NB4 (cell line): ENCODE measurements at regions not wholly inside any gene's neighbourhood (a gene's known extent, or its start where the extent isn't known, plus 50 kb on each side); places are given as distances from the start of the nearest gene placed in this dataset.

Experiments
- POLR2A ChIP-seq: IDR thresholded peaks from 2 replicates; pipeline ENCODE4 v1.6.1; 2011; ENCODE audit warnings: mild to moderate bottlenecking; ENCODE audit not compliant: insufficient read length; ENCODE audit errors: extremely low read depth
- TF ChIP-seq, protein P1 (sequence below): IDR thresholded peaks from one replicate; pipeline ENCODE4 v1.5.1; 2012; ENCODE audit warnings: low read depth, low read length

- no peak for TF ChIP-seq POLR2A
- TF ChIP-seq, protein P1, sequence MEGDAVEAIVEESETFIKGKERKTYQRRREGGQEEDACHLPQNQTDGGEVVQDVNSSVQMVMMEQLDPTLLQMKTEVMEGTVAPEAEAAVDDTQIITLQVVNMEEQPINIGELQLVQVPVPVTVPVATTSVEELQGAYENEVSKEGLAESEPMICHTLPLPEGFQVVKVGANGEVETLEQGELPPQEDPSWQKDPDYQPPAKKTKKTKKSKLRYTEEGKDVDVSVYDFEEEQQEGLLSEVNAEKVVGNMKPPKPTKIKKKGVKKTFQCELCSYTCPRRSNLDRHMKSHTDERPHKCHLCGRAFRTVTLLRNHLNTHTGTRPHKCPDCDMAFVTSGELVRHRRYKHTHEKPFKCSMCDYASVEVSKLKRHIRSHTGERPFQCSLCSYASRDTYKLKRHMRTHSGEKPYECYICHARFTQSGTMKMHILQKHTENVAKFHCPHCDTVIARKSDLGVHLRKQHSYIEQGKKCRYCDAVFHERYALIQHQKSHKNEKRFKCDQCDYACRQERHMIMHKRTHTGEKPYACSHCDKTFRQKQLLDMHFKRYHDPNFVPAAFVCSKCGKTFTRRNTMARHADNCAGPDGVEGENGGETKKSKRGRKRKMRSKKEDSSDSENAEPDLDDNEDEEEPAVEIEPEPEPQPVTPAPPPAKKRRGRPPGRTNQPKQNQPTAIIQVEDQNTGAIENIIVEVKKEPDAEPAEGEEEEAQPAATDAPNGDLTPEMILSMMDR: no peak
Measured at GRCh38 chr6:121691126-121691551, 255.7 kb downstream of the GJA1 start.
